Activated naive CD8-positive, alpha-beta T cell treated with anti-CD3 and anti-CD28 coated beads, Interleukin-2, amount 10 ng/mL, durations not matched to agents 7 days and 5 days (primary cell): ENCODE measurements at regions not wholly inside any gene's neighbourhood (a gene's known extent, or its start where the extent isn't known, plus 50 kb on each side); places are given as distances from the start of the nearest gene placed in this dataset.
"Not testable (repeated sequence)": the region's sequence is repeated elsewhere in the genome, so short reads cannot be mapped to it uniquely, and the experiment has no call there.

Source experiments
- ATAC-seq: fragments of 150-1000 bp; cut with Tn5 transposase; one replicate; pipeline ENCODE4 v1.10.0; 2021; ENCODE audit warnings: low read depth, moderate library complexity
- POLR2A ChIA-PET: fragments of 350-600 bp; sonication (Branson Sonifier 250); formaldehyde crosslinking; loops from one replicate; lab custom pipeline; 2021; ENCODE audit warnings: antibody characterized with exemption; lab: Charles Lee
- DNase-seq: peaks from one replicate; pipeline ENCODE4 v3.0.0; 2021
- H3K27ac Mint-ChIP-seq: one replicate; pipeline ENCODE4 v1.8.0; 2022; ENCODE audit warnings: mild to moderate bottlenecking, mixed read lengths
- H3K27me3 Mint-ChIP-seq: one replicate; pipeline ENCODE4 v1.8.0; 2022; ENCODE audit warnings: mild to moderate bottlenecking, moderate library complexity, mixed read lengths
- H3K36me3 Mint-ChIP-seq: one replicate; pipeline ENCODE4 v1.8.0; 2021; ENCODE audit warnings: mild to moderate bottlenecking, mixed read lengths
- H3K4me1 Mint-ChIP-seq: one replicate; pipeline ENCODE4 v1.8.0; 2021; ENCODE audit warnings: mixed read lengths
- H3K4me3 Mint-ChIP-seq: one replicate; pipeline ENCODE4 v1.8.0; 2022; ENCODE audit warnings: mild to moderate bottlenecking, moderate library complexity, mixed read lengths
- H3K9me3 Mint-ChIP-seq: one replicate; pipeline ENCODE4 v1.8.0; 2021; ENCODE audit warnings: mixed read lengths

DNA sequence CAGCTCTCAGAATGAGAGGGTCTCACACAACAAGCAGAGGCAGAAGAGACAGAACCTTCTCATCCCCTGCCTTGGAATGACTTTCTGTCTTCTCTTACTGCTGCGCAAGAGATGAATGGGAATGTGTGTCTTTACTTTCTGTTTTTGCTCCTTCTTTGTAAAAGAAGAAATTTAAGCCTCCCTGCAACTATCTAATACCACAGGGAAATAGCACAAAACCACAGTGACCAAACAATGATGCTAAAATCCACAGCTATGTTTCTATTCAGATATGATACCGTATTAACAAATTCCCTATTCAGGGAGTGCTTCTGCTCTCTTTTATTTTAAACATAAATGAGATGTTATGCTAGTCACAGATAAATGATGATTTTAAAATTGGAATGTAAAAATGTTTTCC lies 173.8 kb upstream of the RAI2 start:
- Mint-ChIP-seq H3K4me3 (no peak overlapping the region), H3K27ac (no peak overlapping the region)
- POLR2A ChIA-PET = no interaction called here

DNA sequence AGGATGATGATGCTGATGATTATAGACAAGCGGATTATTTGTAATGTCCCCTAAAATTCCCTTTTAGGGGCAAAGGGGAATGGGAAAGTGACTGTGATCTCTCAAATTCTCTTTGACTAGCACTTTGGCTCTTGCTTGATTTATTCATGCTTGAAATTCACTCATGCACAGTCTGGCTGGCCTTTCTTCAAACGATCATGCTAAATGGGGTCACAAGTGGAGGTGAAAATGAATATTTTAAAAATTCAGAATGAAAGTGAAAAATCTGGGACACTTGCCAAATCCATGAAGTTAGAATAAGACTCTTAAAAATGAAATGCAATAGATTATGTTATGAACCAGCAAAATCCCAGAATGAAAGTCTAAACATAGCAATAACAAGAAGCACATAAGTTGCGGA lies 173.4 kb upstream of the RAI2 start:
- no peak overlapping the region for H3K4me3 Mint-ChIP-seq
- no peak overlapping the region for H3K27ac Mint-ChIP-seq
- no peak for DNase-seq
- H3K4me1 Mint-ChIP-seq = peaks cover 4% of the 10 kb centered on the region
- no peak for ATAC-seq
- H3K36me3 Mint-ChIP-seq = no peaks in the 10 kb centered on the region
- POLR2A ChIA-PET = no interaction called here
- H3K27me3 Mint-ChIP-seq = peaks cover 5% of the 10 kb centered on the region
- H3K9me3 Mint-ChIP-seq = no peaks in the 10 kb centered on the region

More for the DNA sequence above, 173.8 kb upstream of the RAI2 start:
- ATAC-seq (no peak), DNase-seq (no peak)
- Mint-ChIP-seq H3K9me3 (no peaks in the 10 kb centered on the region), H3K36me3 (no peaks in the 10 kb centered on the region), H3K27me3 (peaks cover 5% of the 10 kb centered on the region), H3K4me1 (peaks cover 4% of the 10 kb centered on the region)

DNA sequence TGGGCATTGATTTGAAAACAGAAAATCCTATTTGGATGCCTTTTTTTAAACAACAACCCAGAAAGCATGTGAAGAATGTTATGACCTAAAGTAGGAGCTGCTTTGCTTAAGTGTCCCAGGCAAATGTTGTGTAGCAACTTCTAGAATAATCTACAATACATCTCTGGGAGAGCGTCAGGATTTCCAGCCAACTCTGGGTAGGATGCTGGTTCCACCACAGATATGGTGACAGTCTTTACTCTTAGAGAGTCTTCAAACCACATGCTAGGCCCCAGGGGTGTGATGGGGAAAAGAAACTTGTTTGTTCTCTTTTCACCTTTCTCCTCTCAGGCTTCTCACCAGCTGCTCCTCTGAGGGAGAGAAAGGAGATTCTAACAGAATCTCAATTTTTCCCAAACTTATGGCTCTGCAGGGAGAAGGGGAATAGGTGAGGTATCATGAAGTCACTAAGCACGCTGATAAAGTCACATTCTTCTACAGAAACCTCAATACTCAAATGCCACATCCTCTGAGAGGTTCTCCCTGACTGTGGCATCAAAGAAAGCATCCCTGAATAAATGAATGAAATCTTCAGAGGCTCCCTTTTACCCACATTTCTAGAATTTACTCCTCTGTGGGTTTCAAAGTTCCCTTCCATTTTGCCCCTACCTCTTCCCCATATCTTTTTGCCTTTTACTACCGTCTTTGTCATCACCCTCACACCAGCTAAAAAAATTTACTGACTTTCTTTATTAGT lies 171.6 kb upstream of the RAI2 start:
- no peaks in the 10 kb centered on the region for H3K9me3 Mint-ChIP-seq
- H3K4me1 Mint-ChIP-seq = peaks cover 4% of the 10 kb centered on the region
- POLR2A ChIA-PET = no interaction called here
- peaks cover 5% of the 10 kb centered on the region for H3K27me3 Mint-ChIP-seq
- ATAC-seq = no peak
- no peaks in the 10 kb centered on the region for H3K36me3 Mint-ChIP-seq
- no peak for DNase-seq
- no peak overlapping the region for H3K4me3 Mint-ChIP-seq
- H3K27ac Mint-ChIP-seq = no peak overlapping the region

DNA sequence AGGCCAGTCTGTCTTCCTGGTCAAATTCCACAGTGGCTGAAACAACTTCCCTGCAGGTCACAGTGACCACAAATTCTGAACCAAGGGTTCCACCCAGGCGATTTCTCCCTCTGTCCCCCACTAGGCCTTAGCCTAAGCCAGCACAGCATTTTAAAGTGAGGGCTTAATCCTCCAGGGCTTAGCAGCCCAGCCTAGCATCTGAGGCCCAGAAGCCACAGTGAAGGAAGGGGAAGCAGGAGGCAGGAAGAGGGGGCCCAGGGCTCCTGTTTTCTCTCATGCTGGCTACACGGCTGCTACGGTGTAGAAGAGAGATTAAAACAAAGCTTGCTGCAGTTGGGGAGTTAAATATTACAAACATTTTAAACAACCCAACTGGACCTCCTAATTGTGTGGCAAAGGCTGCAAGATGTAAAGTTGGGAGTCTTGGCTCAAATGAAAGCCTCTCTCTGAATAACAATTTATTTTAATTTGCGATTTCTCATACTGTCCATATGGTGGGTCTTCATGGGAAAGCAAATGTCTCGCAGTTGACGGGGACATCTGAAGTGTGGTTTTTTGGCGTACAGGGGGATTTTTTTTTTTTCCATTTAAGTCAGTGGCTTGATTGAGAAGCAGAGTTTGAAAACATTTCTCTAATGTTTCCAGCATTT lies 170.8 kb upstream of the RAI2 start:
- peaks cover 7% of the 10 kb centered on the region for H3K27me3 Mint-ChIP-seq
- ATAC-seq (no peak), DNase-seq (no peak)
- no peaks in the 10 kb centered on the region for H3K36me3 Mint-ChIP-seq
- peaks cover 4% of the 10 kb centered on the region for H3K4me1 Mint-ChIP-seq
- H3K27ac Mint-ChIP-seq = no peak overlapping the region
- H3K9me3 Mint-ChIP-seq = no peaks in the 10 kb centered on the region
- POLR2A ChIA-PET = no interaction called here
- H3K4me3 Mint-ChIP-seq = no peak overlapping the region

DNA sequence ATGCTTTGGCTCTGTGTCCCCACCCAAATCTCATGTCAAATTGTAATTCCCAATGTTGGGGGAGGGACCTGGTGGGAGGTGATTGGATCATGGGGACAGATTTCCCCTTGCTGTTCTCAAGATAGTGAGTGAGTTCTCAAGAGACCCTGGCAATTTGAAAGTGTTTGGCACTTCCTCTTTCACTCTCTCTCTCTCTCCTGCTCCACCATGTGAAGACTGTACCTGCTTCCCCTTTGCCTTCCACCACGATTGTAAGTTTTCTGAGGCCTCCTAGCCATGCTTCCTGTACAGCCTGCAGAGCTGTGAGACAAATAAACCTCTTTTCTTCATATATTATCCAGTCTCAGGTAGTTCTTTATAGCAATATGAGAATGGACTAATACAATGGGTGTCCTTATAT lies 169.6 kb upstream of the RAI2 start:
- H3K4me3 Mint-ChIP-seq, H3K36me3 Mint-ChIP-seq, H3K27ac Mint-ChIP-seq, DNase-seq, H3K9me3 Mint-ChIP-seq, H3K4me1 Mint-ChIP-seq, POLR2A ChIA-PET, ATAC-seq, H3K27me3 Mint-ChIP-seq: not testable (repeated sequence)

- DNase-seq (no peak), ATAC-seq (no peak)
- H3K9me3 Mint-ChIP-seq = no peaks in the 10 kb centered on the region
- H3K4me1 Mint-ChIP-seq = no peaks in the 10 kb centered on the region
- H3K36me3 Mint-ChIP-seq = no peaks in the 10 kb centered on the region
- H3K27me3 Mint-ChIP-seq = peaks cover 2% of the 10 kb centered on the region
- POLR2A ChIA-PET = no interaction called here
- H3K4me3 Mint-ChIP-seq = no peak overlapping the region
- no peak overlapping the region for H3K27ac Mint-ChIP-seq
Observed at GRCh38 chrX:18026166-18026565, 165.1 kb upstream of the RAI2 start.

- H3K27ac Mint-ChIP-seq = no peak overlapping the region
- ATAC-seq = no peak
- no peaks in the 10 kb centered on the region for H3K36me3 Mint-ChIP-seq
- no peaks in the 10 kb centered on the region for H3K9me3 Mint-ChIP-seq
- no peak for DNase-seq
- no peaks in the 10 kb centered on the region for H3K27me3 Mint-ChIP-seq
- no peaks in the 10 kb centered on the region for H3K4me1 Mint-ChIP-seq
- POLR2A ChIA-PET = no interaction called here
- no peak overlapping the region for H3K4me3 Mint-ChIP-seq
Observed at GRCh38 chrX:18017411-18017810, 156.3 kb upstream of the RAI2 start.

- Mint-ChIP-seq H3K27ac (no peak overlapping the region), H3K4me1 (no peaks in the 10 kb centered on the region)
Observed at GRCh38 chrX:18016941-18017340, 155.8 kb upstream of the RAI2 start.

DNA sequence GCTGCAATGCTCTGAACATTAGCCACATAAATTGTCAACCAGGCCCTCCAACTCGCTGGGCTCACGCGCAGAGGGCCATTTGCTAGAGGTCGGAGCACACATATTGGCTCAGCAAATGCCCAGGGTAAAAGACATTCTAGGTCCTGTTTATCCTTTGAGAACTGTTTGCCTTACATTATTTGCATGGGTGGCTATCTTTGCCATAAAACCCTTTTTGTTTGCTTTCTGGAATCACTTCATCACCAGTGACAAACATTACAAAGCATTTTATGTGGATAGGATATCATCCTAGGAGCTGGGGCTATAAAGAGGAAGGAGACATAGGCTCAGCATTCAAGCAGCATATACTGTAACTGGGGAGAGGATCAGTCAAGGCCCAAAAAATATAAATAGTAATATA lies 149.2 kb upstream of the RAI2 start:
- ATAC-seq = no peak
- Mint-ChIP-seq H3K27ac (no peak overlapping the region), H3K9me3 (no peaks in the 10 kb centered on the region), H3K27me3 (no peaks in the 10 kb centered on the region), H3K4me1 (no peaks in the 10 kb centered on the region), H3K4me3 (no peak overlapping the region), H3K36me3 (no peaks in the 10 kb centered on the region)
- POLR2A ChIA-PET = no interaction called here
- no peak for DNase-seq

More at GRCh38 chrX:18016941-18017340, 155.8 kb upstream of the RAI2 start:
- Mint-ChIP-seq H3K36me3 (no peaks in the 10 kb centered on the region), H3K4me3 (no peak overlapping the region), H3K9me3 (no peaks in the 10 kb centered on the region), H3K27me3 (no peaks in the 10 kb centered on the region)
- POLR2A ChIA-PET = no interaction called here
- ATAC-seq (no peak), DNase-seq (no peak)

GRCh38 chrX:18003876-18004275 lies 142.8 kb upstream of the RAI2 start:
- peaks cover 5% of the 10 kb centered on the region for H3K27me3 Mint-ChIP-seq
- ATAC-seq = no peak
- POLR2A ChIA-PET = no interaction called here
- H3K27ac Mint-ChIP-seq = no peak overlapping the region
- DNase-seq = no peak
- no peaks in the 10 kb centered on the region for H3K36me3 Mint-ChIP-seq
- no peaks in the 10 kb centered on the region for H3K9me3 Mint-ChIP-seq
- no peak overlapping the region for H3K4me3 Mint-ChIP-seq
- H3K4me1 Mint-ChIP-seq = no peaks in the 10 kb centered on the region

DNA sequence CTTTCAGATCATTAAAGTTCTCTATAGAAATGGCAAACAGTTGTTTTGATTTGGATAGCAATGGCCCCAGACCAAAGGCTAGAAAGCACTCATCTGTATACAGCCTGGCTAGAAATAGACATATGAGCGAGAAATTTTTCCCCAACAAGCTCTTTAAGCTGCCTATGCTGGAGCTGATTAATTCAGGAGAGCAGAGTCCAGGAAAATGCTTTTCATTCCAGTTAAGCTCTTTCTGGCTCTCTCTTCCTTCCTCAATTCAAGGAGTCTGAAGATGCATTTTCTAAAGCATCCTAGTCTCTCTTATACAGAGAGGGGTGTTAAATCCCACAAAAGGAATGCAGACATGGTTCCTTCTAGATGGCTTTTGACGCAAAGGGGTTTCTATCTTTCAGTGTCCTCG lies 141.7 kb upstream of the RAI2 start:
- H3K36me3 Mint-ChIP-seq = no peaks in the 10 kb centered on the region
- no peaks in the 10 kb centered on the region for H3K4me1 Mint-ChIP-seq
- DNase-seq (no peak), ATAC-seq (no peak)
- POLR2A ChIA-PET = no interaction called here
- H3K9me3 Mint-ChIP-seq = no peaks in the 10 kb centered on the region
- no peak overlapping the region for H3K27ac Mint-ChIP-seq
- no peak overlapping the region for H3K4me3 Mint-ChIP-seq
- H3K27me3 Mint-ChIP-seq = peaks cover 5% of the 10 kb centered on the region

DNA sequence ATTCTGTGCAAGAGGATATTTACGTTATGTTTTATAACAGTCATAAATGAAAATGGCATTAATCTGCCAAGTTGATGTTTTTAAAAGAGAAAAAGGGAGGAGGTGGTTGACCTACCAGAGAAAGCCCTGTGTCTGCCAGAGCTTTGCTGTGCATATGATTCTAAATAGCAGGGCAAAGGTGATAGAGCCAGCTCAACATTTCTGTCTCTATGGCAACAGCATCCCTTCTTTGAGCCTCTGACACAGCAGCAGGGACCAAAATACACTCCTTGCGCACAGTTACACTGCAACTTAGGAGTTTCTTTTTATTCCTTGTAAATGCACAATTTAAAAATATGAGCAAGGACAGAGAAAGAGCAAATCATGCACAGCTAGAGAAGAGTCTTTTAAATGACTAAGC lies 133.3 kb upstream of the RAI2 start:
- Mint-ChIP-seq H3K4me1 (no peaks in the 10 kb centered on the region), H3K27ac (no peak overlapping the region), H3K27me3 (peaks cover 6% of the 10 kb centered on the region), H3K4me3 (no peak overlapping the region), H3K36me3 (no peaks in the 10 kb centered on the region), H3K9me3 (no peaks in the 10 kb centered on the region)
- no peak for DNase-seq
- ATAC-seq = no peak
- POLR2A ChIA-PET = no interaction called here

DNA sequence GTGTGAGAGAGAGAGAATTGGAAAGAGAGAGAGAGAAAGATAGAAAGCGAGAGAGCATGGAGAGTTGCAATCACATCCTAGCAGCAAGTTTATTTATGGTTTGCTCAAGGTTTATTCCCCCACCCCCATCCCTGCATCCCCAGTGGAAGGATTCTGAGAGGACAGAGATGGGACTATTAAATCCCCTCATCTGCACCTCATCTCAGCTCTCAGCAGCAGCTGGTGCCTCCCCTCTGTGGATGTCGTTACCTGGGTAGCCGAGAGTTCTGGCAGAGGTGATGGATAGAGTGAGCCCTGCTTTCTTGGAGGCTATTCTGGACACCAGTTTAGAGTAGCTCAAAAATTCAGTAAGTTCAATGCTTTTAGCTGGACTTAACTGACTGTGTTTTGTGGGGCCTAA lies 132.0 kb upstream of the RAI2 start:
- no peak for ATAC-seq
- no peak overlapping the region for H3K27ac Mint-ChIP-seq
- no peaks in the 10 kb centered on the region for H3K36me3 Mint-ChIP-seq
- H3K27me3 Mint-ChIP-seq = peaks cover 6% of the 10 kb centered on the region
- no peak for DNase-seq
- H3K4me3 Mint-ChIP-seq = no peak overlapping the region
- no peaks in the 10 kb centered on the region for H3K9me3 Mint-ChIP-seq
- POLR2A ChIA-PET = no interaction called here
- peaks cover under 1% of the 10 kb centered on the region for H3K4me1 Mint-ChIP-seq

- no peak overlapping the region for H3K4me3 Mint-ChIP-seq
Observed at GRCh38 chrX:17990532-17990931, 129.4 kb upstream of the RAI2 start.

More at GRCh38 chrX:17990532-17990931, 129.4 kb upstream of the RAI2 start:
- POLR2A ChIA-PET = no interaction called here
- Mint-ChIP-seq H3K27ac (no peak overlapping the region), H3K27me3 (peaks cover 6% of the 10 kb centered on the region), H3K9me3 (no peaks in the 10 kb centered on the region), H3K4me1 (peaks cover 9% of the 10 kb centered on the region), H3K36me3 (no peaks in the 10 kb centered on the region)
- ATAC-seq (no peak), DNase-seq (no peak)
